ENCODE measurements at regions not wholly inside any gene's neighbourhood (a gene's known extent, or its start where the extent isn't known, plus 50 kb on each side); places are given as distances from the start of the nearest gene placed in this dataset.

- DNase-seq: no peak
These were observed 108.2 kb upstream of the NAV3 start for GRCh38 chr12:77722536-77722935.

- DNase-seq: no peak
These were observed 110.4 kb upstream of the NAV3 start for GRCh38 chr12:77720258-77720657.

GRCh38 chr12:77710209-77710608 is 120.5 kb upstream of the NAV3 start:
- no peak for DNase-seq

GRCh38 chr12:77697126-77697525 is 133.6 kb upstream of the NAV3 start:
- DNase-seq: no peak

GRCh38 chr12:77696183-77696582 is 134.5 kb upstream of the NAV3 start:
- DNase-seq: no peak

- DNase-seq: no peak
These were observed 141.1 kb upstream of the NAV3 start for GRCh38 chr12:77689510-77690086.

GRCh38 chr12:77687321-77687720 is 143.4 kb upstream of the NAV3 start:
- DNase-seq: no peak

GRCh38 chr12:77686760-77687159 is 143.9 kb upstream of the NAV3 start:
- no peak for DNase-seq

- no peak for DNase-seq
These were observed 144.8 kb upstream of the NAV3 start for GRCh38 chr12:77685901-77686300.

- peak; percentile 70 for DNase-seq
These were observed 145.6 kb upstream of the NAV3 start for GRCh38 chr12:77685112-77685511.

GRCh38 chr12:77682488-77682887 is 148.2 kb upstream of the NAV3 start:
- DNase-seq: no peak

- no peak for DNase-seq
These were observed 149.0 kb upstream of the NAV3 start for GRCh38 chr12:77681726-77682125.

- DNase-seq: no peak
These were observed 151.0 kb upstream of the NAV3 start for GRCh38 chr12:77679686-77680085.

GRCh38 chr12:77678621-77679020 is 152.1 kb upstream of the NAV3 start:
- DNase-seq: no peak

GRCh38 chr12:77667101-77667500 is 163.6 kb upstream of the NAV3 start:
- no peak for DNase-seq

- no peak for DNase-seq
These were observed 182.0 kb upstream of the NAV3 start for GRCh38 chr12:77648716-77649115.

GRCh38 chr12:77645966-77646598 is 184.6 kb upstream of the NAV3 start:
- no peak for DNase-seq

GRCh38 chr12:77644915-77645605 is 185.6 kb upstream of the NAV3 start:
- DNase-seq: no peak

GRCh38 chr12:77642246-77642645 is 188.4 kb upstream of the NAV3 start:
- no peak for DNase-seq

GRCh38 chr12:77640356-77640755 is 190.3 kb upstream of the NAV3 start:
- DNase-seq: no peak

- no peak for DNase-seq
These were observed 199.8 kb upstream of the NAV3 start for GRCh38 chr12:77630790-77631445.

- DNase-seq: no peak
These were observed 200.3 kb upstream of the NAV3 start for GRCh38 chr12:77630344-77630743.

GRCh38 chr12:77629141-77629540 is 201.6 kb upstream of the NAV3 start:
- no peak for DNase-seq

- no peak for DNase-seq
These were observed 205.3 kb upstream of the NAV3 start for GRCh38 chr12:77625441-77625840.
